HuH-7 (cell line): ENCODE measurements at regions not wholly inside any gene's neighbourhood (a gene's known extent, or its start where the extent isn't known, plus 50 kb on each side); places are given as distances from the start of the nearest gene placed in this dataset.

ENCODE experiments used
- DNase-seq: peaks from one replicate; pipeline ENCODE4 v3.0.0; 2011; ENCODE audit warnings: low spot score

DNA sequence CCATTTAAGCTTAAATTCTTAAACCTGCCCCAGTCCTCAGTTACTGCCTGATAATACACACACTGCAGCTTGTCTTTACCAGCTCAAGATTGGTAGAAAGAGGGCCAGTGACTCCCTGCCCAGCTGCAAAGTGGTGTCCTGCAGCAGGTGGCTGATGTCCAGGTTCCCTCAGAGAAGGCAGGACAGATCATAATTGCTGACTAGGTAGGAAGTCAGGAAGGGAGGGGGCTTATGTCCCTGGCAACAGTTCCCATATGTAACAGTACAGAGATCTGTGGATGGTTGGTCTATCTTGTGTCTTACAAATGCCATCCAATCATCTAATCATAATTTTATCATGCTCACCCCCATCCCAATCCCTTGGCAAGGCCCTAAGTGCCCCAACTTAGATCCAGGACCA lies 492.1 kb upstream of the PPP2R3A start:
- no peak for DNase-seq

- no peak for DNase-seq
Observed at GRCh38 chr3:135487261-135487660, 478.3 kb upstream of the PPP2R3A start.

GRCh38 chr3:135490219-135490915 lies 475.2 kb upstream of the PPP2R3A start:
- no peak for DNase-seq

DNA sequence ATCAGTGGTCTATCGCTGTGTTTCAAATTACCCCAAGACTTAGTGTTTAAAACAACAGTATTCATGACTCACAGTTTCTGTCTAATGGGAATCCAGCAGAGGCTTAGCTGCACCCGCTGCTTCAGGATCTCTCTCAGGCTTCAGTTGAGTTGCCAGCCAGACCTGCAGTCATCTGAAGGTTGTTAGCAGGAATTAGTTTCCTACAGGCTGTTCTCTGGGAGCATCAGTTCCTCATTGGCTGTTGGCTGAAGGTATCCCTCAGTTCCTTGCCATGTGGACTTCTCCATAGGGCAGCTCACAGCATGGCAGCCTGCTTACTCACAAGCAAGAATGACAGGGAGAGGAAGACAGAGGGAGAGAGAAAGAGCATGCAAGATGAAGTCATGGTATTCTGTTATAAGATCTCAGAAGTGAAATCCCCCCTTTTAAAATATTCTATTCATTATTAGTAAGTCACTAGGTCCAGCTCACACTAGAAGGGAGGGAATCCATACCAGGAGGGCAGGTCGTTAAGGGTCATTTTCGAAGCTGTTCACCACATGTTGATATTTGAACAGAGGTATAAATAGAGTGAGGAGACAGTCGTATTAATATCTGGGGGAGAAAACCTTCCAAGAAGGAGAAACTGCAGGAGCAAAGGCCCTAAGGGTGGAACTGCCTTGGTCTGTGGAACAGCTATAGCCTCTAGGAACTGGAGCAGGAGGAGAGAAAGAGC lies 473.9 kb upstream of the PPP2R3A start:
- DNase-seq = no peak

DNA sequence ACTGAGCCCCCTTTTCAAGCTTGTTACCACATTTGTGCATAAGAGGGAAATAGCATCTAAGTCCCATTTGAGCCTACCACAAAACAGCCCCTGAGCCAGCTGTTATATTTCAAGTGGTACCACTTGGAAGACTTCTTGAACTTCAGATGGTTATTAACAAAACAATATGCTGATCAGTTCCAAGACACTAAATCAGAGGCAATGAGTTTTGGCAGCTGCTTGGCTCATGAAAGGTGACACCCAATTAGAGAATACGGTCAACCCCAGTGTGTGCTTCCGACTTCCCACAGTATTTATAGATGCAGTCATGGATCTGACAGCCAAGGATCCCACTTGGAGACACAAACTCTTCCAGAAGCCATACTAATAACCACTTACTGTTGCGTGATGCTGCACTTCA lies 469.6 kb upstream of the PPP2R3A start:
- no peak for DNase-seq

DNA sequence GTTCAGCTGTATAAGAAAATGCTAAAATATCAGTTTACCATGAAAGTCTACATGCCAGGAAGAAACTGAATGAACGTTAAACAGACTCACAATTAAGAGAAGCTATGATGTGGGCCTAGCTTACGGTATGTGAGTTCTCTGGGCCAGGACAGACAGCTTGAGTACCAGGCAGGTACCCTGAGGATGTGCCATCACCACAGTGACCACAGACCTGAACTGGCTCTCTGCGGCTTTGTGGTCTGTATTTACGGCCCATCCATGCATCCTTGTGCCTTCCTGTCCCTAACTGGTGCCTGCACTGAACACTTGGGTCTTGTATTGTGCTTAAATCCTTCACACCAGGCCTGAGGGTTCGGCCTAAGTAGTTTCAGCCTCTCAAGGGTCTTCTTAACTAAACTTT lies 467.5 kb upstream of the PPP2R3A start:
- no peak for DNase-seq

DNA sequence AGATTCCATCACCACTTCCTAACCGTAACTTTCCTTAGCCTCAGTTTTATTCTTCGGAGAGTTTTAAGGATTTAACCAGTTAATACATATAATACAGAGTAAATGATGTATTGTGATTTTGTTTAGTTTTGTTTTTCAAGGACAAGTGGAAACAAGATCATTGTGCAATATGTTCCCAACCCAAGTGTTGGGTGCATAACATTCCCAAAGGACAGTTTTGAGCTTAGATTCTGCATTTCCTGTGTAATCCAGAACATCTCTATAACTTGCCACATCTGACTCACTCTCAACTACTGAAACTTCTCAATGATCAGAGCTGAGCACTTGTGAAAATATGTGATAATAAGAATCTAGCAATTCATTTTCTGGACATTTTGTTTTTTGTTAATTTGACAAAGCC lies 466.1 kb upstream of the PPP2R3A start:
- DNase-seq = no peak

GRCh38 chr3:135500034-135500433 lies 465.5 kb upstream of the PPP2R3A start:
- no peak for DNase-seq

DNA sequence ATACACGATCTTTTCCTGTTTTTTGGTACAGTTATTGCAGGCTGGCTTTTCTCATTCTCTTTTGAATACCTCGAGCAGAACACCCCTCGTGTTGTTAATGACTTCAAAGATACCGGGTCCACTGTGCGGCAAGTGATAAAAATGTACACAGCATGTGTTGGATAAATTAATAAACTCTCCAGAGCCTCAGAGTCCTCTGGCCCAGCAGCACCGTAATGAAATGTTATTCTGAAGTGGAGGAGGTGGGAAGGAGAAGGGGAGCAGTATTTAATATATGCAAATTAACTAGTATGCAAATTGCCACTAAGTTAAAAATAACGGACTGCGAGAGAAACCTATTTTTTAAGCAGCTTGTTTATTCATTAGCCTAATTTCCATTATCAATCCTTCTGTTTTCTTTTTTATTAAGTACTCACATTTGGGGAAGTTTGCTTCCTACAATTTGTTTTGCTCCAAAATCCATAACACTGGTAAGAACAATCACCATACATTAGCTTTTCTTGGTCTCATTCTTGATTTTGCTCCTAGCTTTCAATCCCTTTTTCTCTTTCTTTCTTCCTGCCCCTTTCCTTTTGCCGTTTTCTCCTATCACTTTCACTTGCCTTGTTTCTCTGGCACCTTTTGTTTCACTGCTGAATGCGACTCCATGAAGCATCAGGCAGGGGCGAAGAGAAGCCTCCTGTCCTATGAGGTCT lies 462.3 kb upstream of the PPP2R3A start:
- no peak for DNase-seq

DNA sequence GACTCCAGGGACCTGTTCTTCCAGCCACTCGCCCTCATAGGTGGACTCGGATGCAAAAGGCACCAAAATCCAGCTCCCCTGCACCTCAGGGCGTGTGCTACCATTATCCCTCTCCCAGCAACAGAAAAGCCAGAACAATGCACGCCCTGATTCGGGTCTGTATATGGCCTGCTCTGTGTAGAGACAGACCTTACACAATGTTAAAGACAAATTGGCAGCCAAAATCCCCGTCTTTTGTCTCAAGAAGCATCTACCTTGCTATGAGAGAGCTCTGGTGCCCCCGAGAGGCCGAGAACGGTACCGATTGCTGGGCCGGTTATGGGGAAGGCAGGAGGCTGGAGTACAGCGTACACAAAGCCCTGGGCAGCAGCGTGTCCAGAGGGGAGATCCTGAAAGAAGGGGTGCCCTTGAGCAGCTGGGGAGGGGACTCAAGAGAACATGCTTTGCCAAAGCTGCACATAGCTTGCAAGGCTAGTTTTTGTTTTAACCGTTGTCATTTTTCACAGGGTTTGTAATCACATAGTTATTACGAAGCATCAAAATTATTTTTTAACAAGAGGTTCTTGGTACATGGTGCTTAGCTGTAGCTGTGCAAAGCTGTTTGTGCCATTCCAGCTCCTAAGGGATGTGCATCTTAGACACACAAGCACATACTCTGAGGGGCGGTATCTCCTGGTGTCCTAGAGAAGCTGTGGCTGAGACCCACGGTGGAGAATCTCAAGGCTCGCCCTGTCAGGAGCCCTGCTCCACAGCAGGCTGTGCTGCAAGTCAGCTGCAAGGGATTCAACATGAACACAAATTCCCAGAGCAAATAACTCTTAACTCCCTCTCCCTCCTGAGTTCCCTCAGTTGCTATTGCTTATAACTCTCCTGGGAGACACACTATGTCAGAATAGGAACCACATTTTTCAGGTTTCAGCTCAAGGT lies 461.5 kb upstream of the PPP2R3A start:
- peak; percentile 47 for DNase-seq

- no peak for DNase-seq
Observed at GRCh38 chr3:135513106-135514059, 452.1 kb upstream of the PPP2R3A start.

DNA sequence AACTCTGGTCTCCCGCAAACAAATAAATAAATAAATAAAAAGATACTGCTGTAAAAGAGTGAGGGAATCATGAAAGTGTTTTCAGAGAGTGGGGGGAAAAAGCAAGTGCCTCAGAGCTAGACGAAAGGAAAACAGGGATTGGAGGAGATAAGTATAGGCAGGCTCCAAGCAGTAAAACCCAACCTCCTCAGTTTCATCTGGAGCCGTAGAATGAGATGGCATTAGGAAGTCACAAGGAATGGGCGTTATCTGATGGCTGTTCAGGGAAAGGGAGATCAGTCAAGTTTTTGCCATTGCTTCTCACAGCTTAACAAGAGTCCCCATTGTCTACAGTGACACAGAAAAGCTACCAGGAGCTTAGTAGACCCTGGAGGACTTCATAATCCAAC lies 451.5 kb upstream of the PPP2R3A start:
- DNase-seq = no peak

DNA sequence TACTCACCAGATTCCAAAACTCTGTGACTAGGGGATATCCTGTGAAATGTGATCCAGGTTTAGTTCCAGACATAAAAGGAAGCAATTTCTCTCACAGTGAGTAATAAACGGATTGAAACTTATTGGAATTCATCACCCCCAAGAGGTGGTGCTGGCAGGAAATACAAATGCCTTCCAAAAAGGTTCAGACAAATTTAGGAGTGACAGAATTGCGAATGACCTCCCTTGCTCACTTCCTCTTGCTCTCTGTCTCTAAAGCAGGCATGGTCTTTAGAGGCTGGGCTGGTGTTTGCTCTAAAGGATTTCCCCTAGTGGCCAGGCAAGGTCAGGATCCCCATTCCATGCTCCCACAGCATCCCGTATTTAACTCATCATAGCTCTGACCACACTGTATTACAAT lies 449.4 kb upstream of the PPP2R3A start:
- DNase-seq = peak; percentile 11

- DNase-seq = no peak
Observed at GRCh38 chr3:135528413-135529015, 437.0 kb upstream of the PPP2R3A start.

DNA sequence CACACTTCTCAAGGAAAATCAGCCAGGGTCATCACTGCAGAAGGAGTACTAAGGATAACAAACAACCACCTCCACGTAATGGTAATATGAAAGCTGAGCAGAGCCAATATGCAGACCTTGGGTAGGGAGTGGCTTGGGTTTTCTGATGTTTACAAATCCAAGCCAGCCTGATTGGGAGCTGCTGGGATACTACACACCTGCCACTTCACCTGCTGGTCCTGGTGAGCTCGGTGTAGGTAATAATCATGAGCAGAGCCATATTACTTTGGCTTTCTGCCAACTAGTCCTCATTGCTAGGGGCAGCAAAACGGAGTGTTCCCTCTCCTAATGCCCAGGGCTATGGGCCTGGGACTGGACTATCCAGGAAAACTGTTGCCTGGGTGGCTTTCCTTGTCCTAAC lies 433.5 kb upstream of the PPP2R3A start:
- DNase-seq = no peak

- no peak for DNase-seq
Observed at GRCh38 chr3:135538123-135538522, 427.4 kb upstream of the PPP2R3A start.

DNA sequence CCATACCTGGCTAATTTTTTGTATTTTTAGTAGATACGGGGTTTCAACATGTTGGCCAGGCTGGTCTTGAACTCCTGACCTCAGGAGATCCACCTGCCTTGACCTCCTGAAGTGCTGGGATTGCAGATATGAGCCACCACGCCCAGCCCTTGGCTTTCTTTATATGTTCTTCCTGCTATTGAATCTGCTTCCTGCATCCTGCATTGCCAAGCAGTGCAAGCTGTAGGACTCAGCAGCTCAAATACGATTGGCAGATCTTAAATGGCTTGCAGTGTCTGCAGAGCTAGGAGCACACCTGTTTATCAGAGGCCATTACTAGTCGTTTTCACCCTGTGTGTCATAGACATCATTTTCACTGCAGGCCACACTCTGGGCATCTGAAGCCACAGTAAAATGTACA lies 426.2 kb upstream of the PPP2R3A start:
- no peak for DNase-seq

GRCh38 chr3:135539854-135540253 lies 425.7 kb upstream of the PPP2R3A start:
- DNase-seq = no peak

GRCh38 chr3:135549928-135550494 lies 415.5 kb upstream of the PPP2R3A start:
- no peak for DNase-seq

DNA sequence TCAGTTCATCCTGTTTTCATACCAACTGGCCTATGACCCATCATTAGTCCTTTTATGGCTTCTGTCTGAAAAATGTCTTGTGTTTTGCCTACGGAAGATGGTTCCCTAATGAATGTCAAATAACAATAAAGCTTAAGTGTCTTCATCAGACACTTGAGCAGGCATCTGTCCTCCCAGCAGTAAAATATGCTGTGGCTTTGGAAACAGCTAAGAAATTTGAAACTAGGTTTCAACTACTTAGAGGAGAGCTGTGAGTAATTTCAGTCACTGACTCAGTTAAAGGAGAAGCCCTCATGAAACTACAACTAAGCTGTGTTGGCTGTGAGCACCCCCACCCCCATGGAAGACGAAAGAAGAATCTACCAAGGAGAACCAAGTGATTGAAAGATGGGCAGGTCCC lies 409.4 kb upstream of the PPP2R3A start:
- DNase-seq = no peak
